GM12878 (cell line): ENCODE measurements at regions not wholly inside any gene's neighbourhood (a gene's known extent, or its start where the extent isn't known, plus 50 kb on each side); places are given as distances from the start of the nearest gene placed in this dataset.

Experiments
- ATAC-seq: fragments of 200-7000 bp; cut with Tn5 transposase; 3 replicates; pipeline ENCODE4 v1.9.1; 2020; ENCODE audit warnings: mild to moderate bottlenecking, moderate library complexity
- BruUV-seq: library from RNA; stranded (reverse); fragments of 400-500 nt; replicated peaks from 2 replicates; lab custom pipeline; 2021; lab: Mats Ljungman, UMichigan
- CTCF ChIA-PET: fragments of 300-600 bp; sonication (Branson Sonifier 250); formaldehyde crosslinking; extraction: SDS; loops from one replicate; lab custom pipeline; 2021; ENCODE audit warnings: inconsistent platforms; lab: Yijun Ruan, JAX
- POLR2A ChIA-PET: fragments of 350-600 bp; formaldehyde crosslinking; extraction: SDS; loops from one replicate; lab custom pipeline; 2021; ENCODE audit warnings: inconsistent platforms; lab: Charles Lee
- RAD21 ChIA-PET: fragments of 300-600 bp; sonication (Branson Sonifier 250); formaldehyde crosslinking; loops from one replicate; lab custom pipeline; 2023; ENCODE audit warnings: antibody characterized with exemption; ENCODE audit not compliant: unreplicated experiment; lab: Charles Lee
- SMC1A ChIA-PET: fragments of 300-600 bp; sonication (Branson Sonifier 250); formaldehyde crosslinking; loops from one replicate; lab custom pipeline; 2023; ENCODE audit not compliant: unreplicated experiment, uncharacterized antibody; lab: Charles Lee
- DNase-seq: peaks from one replicate; pipeline ENCODE4 v3.0.0-alpha.2; 2011; ENCODE audit warnings: low read depth, low spot score
- FAIRE-seq: peaks from 3 replicates; lab custom pipeline; 2011; peaks lifted over from hg19 to GRCh38; lab: Jason Lieb, UNC
- H2AFZ ChIP-seq: 2 replicates; pipeline ENCODE4 v1.6.0; 2011; ENCODE audit warnings: low read depth, low read length, control low read depth; ENCODE audit not compliant: control insufficient read depth
- H3K27ac ChIP-seq: 2 replicates; pipeline ENCODE4 v1.5.1; 2011; ENCODE audit warnings: control low read depth; ENCODE audit not compliant: control insufficient read depth, insufficient read depth
- H3K27me3 ChIP-seq, 2 experiments: replicated peaks in 1 of 2; 2 replicates each; pipeline versions ENCODE4 v1.6.0 to v1.6.1; 2011; ENCODE audit warnings: low read length in 1 of 2; ENCODE audit not compliant: control insufficient read depth in 2 of 2, insufficient read depth in 2 of 2
- H3K36me3 ChIP-seq, 2 experiments: 2 replicates each; pipeline ENCODE4 v1.5.1; 2011; ENCODE audit warnings: low read length in 1 of 2; ENCODE audit not compliant: control insufficient read depth in 2 of 2, insufficient read depth in 2 of 2
- H3K4me1 ChIP-seq: 2 replicates; pipeline ENCODE4 v1.6.1; 2011; ENCODE audit warnings: mild to moderate bottlenecking, low read length, moderate library complexity, mixed read lengths; ENCODE audit not compliant: control insufficient read depth, insufficient read depth
- H3K4me2 ChIP-seq: 2 replicates; pipeline ENCODE4 v1.6.0; 2011; ENCODE audit warnings: control low read depth; ENCODE audit not compliant: control insufficient read depth, insufficient read depth
- H3K4me3 ChIP-seq: fragments of 200-600 bp; sonication (generic); 2 replicates; pipeline ENCODE4 v1.5.1; 2016
- H3K79me2 ChIP-seq: 2 replicates; pipeline ENCODE4 v1.6.0; 2011; ENCODE audit warnings: low read length; ENCODE audit not compliant: control insufficient read depth, insufficient read depth
- H3K9ac ChIP-seq: 2 replicates; pipeline ENCODE4 v1.8.0; 2011; ENCODE audit warnings: low read length, control low read depth, mixed read lengths; ENCODE audit not compliant: control insufficient read depth, insufficient read depth
- H3K9me3 ChIP-seq: replicated peaks from 3 replicates; pipeline ENCODE4 v1.5.1; 2011; ENCODE audit warnings: mild to moderate bottlenecking, low read length; ENCODE audit not compliant: control insufficient read depth, insufficient read depth
- H4K20me1 ChIP-seq: 2 replicates; pipeline ENCODE4 v1.6.0; 2011; ENCODE audit not compliant: control insufficient read depth, insufficient read depth
- BRCA1 ChIP-seq: IDR thresholded peaks from 2 replicates; pipeline ENCODE4 v1.6.1; 2011; ENCODE audit warnings: low read depth, low read length, improper control_type of control experiment
- CHD2 ChIP-seq: IDR thresholded peaks from 2 replicates; pipeline ENCODE4 v1.6.1; 2011; ENCODE audit warnings: low read depth, low read length, improper control_type of control experiment, borderline replicate concordance
- EZH2 ChIP-seq: IDR thresholded peaks from 2 replicates; pipeline ENCODE4 v1.6.1; 2012; ENCODE audit warnings: low read depth, mild to moderate bottlenecking, control low read depth, inconsistent platforms, low read length, borderline replicate concordance; ENCODE audit not compliant: control insufficient read depth
- FOXK2 ChIP-seq: fragments of 450-650 bp; IDR thresholded peaks from 2 replicates; pipeline ENCODE4 v1.6.1; 2017; ENCODE audit warnings: mild to moderate bottlenecking, moderate library complexity
- GABPA ChIP-seq: IDR thresholded peaks from 2 replicates; pipeline ENCODE4 v1.6.1; 2014; ENCODE audit warnings: antibody characterized with exemption, low read depth, mild to moderate bottlenecking, inconsistent platforms
- POLR2A ChIP-seq: IDR thresholded peaks from 2 replicates; pipeline ENCODE4 v1.6.1; 2011; ENCODE audit warnings: low read depth, mild to moderate bottlenecking, low read length
- RBBP5 ChIP-seq: fragments of 200-600 bp; sonication (generic); conservative IDR thresholded peaks from 2 replicates; pipeline ENCODE4 v1.6.1; 2016
- RCOR1 ChIP-seq: conservative IDR thresholded peaks from 2 replicates; pipeline ENCODE4 v1.6.1; 2012; ENCODE audit warnings: low read depth, low read length, improper control_type of control experiment
- STAT1 ChIP-seq: fragments of 450-650 bp; conservative IDR thresholded peaks from 2 replicates; pipeline ENCODE4 v1.6.1; 2014; ENCODE audit warnings: antibody characterized with exemption, mild to moderate bottlenecking
- TAF1 ChIP-seq: IDR thresholded peaks from 2 replicates; pipeline ENCODE4 v1.6.1; 2011; ENCODE audit warnings: mild to moderate bottlenecking, low read depth, low read length, borderline replicate concordance
- WGBS: methylation state at CpG from one replicate; pipeline ENCODE4 v1.1.6; 2016; ENCODE audit warnings: low lambda C conversion rate; ENCODE audit not compliant: insufficient replicate concordance, insufficient coverage; ENCODE audit errors: missing lambda C conversion rate; 5-methylcytosine and 5-hydroxymethylcytosine counted together
- in situ Hi-C: fragments of 300-500 bp; cut with MboI; formaldehyde crosslinking; loops from 9 replicates; pipeline ENCODE4 v1.14.3; 2018; ENCODE audit warnings: mixed read lengths
- intact Hi-C: fragments of 100-400 bp; cut with micrococcal nuclease; formaldehyde crosslinking; loops from one replicate; pipeline ENCODE4 v1.14.2; 2022; ENCODE audit not compliant: unreplicated experiment
- TF ChIP-seq, protein P1 (sequence below): fragments of 450-650 bp; formaldehyde crosslinking; IDR thresholded peaks from 2 replicates; pipeline ENCODE4 v1.4.0; 2020; ENCODE audit warnings: mild to moderate bottlenecking, moderate library complexity
- TF ChIP-seq, protein P2 (sequence below): IDR thresholded peaks from 2 replicates; pipeline ENCODE4 v1.6.1; 2011; ENCODE audit warnings: mild to moderate bottlenecking, low read depth, low read length, moderate library complexity; ENCODE audit not compliant: insufficient replicate concordance

DNA sequence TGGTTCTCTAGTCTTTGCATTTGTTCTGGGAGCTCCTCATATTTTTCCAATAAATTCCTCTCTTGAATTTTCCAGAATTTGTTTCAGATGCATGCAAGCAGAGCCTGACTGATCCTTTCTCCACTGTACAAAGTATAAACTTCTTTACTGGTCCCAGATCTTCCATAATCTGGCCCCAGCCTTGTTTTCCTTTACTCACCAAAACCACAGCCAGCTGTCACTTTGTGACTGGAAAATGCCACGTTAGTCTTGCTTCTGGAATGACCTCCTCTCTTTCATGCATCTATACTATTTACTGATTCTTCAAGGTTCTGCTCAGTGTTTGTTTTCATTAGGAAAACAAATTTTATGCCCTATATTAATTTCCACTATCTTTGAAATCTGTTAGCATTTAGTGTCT lies 60.4 kb upstream of the SPPL2A start:
- Histone ChIP-seq H3K4me2 (no peak overlapping the region), H4K20me1 (no peaks in the 10 kb centered on the region), H3K36me3 (no peaks in the 10 kb centered on the region), H3K9ac (no peak overlapping the region), H3K4me3 (no peak overlapping the region), H3K4me1 (no peaks in the 10 kb centered on the region), H3K27me3 (no peaks in the 10 kb centered on the region), H3K9me3 (no peaks in the 10 kb centered on the region), H3K27ac (no peak overlapping the region), H3K79me2 (no peaks in the 10 kb centered on the region), H2AFZ (no peak overlapping the region)
- TF ChIP-seq TAF1 = no peak
- WGBS = 4% methylated on average over 1 of the region's 1 CpG
- ChIA-PET RAD21 (no interaction called here), POLR2A (no interaction called here), SMC1A (no interaction called here), CTCF (no interaction called here)
- in situ Hi-C loops (no loop called here), intact Hi-C loops (no loop called here)
- DNase-seq (no peak), ATAC-seq (no peak), FAIRE-seq (no peak)
- BruUV-seq = no TSS peak

DNA sequence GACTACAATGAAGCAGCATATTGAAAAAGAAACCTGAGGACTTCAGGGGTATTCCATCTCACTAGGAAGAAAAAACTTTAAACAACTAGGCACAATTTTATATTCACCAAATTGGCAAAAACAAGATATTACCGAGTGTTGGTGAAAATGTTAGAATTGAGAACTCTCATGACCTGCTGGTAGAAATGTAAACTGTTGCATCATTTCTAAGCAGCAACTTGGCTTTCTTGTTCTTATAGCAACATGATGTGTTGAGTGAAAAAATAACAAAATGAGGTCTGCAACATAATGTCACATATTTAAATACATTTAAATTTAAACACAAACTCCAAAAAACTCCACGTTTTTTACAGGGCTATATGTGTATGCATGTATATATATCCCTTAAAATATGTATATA lies 59.0 kb upstream of the SPPL2A start:
- Histone ChIP-seq H4K20me1 (no peaks in the 10 kb centered on the region), H3K36me3 (no peaks in the 10 kb centered on the region), H3K9ac (no peak overlapping the region), H3K27me3 (no peaks in the 10 kb centered on the region), H3K9me3 (no peaks in the 10 kb centered on the region), H2AFZ (no peak overlapping the region), H3K4me1 (no peaks in the 10 kb centered on the region), H3K79me2 (no peaks in the 10 kb centered on the region), H3K4me2 (no peak overlapping the region), H3K4me3 (no peak overlapping the region), H3K27ac (no peak overlapping the region)
- ATAC-seq (no peak), FAIRE-seq (no peak), DNase-seq (no peak)
- RAD21 ChIA-PET = no interaction called here
- POLR2A ChIA-PET = no interaction called here
- WGBS = 50% methylated on average over 2 of the region's 2 CpGs
- TF ChIP-seq CHD2 = no peak
- no peak for TF ChIP-seq FOXK2
- TF ChIP-seq GABPA = no peak
- TF ChIP-seq, protein P1, sequence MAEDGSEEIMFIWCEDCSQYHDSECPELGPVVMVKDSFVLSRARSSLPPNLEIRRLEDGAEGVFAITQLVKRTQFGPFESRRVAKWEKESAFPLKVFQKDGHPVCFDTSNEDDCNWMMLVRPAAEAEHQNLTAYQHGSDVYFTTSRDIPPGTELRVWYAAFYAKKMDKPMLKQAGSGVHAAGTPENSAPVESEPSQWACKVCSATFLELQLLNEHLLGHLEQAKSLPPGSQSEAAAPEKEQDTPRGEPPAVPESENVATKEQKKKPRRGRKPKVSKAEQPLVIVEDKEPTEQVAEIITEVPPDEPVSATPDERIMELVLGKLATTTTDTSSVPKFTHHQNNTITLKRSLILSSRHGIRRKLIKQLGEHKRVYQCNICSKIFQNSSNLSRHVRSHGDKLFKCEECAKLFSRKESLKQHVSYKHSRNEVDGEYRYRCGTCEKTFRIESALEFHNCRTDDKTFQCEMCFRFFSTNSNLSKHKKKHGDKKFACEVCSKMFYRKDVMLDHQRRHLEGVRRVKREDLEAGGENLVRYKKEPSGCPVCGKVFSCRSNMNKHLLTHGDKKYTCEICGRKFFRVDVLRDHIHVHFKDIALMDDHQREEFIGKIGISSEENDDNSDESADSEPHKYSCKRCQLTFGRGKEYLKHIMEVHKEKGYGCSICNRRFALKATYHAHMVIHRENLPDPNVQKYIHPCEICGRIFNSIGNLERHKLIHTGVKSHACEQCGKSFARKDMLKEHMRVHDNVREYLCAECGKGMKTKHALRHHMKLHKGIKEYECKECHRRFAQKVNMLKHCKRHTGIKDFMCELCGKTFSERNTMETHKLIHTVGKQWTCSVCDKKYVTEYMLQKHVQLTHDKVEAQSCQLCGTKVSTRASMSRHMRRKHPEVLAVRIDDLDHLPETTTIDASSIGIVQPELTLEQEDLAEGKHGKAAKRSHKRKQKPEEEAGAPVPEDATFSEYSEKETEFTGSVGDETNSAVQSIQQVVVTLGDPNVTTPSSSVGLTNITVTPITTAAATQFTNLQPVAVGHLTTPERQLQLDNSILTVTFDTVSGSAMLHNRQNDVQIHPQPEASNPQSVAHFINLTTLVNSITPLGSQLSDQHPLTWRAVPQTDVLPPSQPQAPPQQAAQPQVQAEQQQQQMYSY (CRISPR knock-in tag) = no peak
- no peak for TF ChIP-seq BRCA1
- TF ChIP-seq RCOR1 = no peak
- TF ChIP-seq POLR2A = no peak
- no peak for TF ChIP-seq RBBP5
- TF ChIP-seq EZH2 = no peak
- no peak for TF ChIP-seq STAT1
- TF ChIP-seq, protein P2, sequence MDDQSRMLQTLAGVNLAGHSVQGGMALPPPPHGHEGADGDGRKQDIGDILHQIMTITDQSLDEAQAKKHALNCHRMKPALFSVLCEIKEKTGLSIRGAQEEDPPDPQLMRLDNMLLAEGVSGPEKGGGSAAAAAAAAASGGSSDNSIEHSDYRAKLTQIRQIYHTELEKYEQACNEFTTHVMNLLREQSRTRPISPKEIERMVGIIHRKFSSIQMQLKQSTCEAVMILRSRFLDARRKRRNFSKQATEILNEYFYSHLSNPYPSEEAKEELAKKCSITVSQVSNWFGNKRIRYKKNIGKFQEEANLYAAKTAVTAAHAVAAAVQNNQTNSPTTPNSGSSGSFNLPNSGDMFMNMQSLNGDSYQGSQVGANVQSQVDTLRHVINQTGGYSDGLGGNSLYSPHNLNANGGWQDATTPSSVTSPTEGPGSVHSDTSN = no peak
- no TSS peak for BruUV-seq
- SMC1A ChIA-PET = no interaction called here
- in situ Hi-C loops = no loop called here
- CTCF ChIA-PET = no interaction called here
- intact Hi-C loops = no loop called here
